Neural progenitor cell (in vitro differentiated cells): ENCODE measurements at regions not wholly inside any gene's neighbourhood (a gene's known extent, or its start where the extent isn't known, plus 50 kb on each side); places are given as distances from the start of the nearest gene placed in this dataset.

Source experiments
- DNase-seq: peaks from one replicate; pipeline ENCODE4 v3.0.0-alpha.2; 2016; ENCODE audit warnings: low spot score
- H2AFZ ChIP-seq: fragments of 200-600 bp; sonication (generic); replicated peaks from 2 replicates; pipeline ENCODE4 v1.6.1; 2016; ENCODE audit warnings: antibody characterized with exemption
- H3F3A ChIP-seq: fragments of 200-600 bp; sonication (generic); 2 replicates; pipeline ENCODE4 v1.6.1; 2016; ENCODE audit warnings: antibody characterized with exemption, low read depth
- H3K27ac ChIP-seq: fragments of 200-600 bp; sonication (generic); 2 replicates; pipeline ENCODE4 v1.5.1; 2016; ENCODE audit warnings: mild to moderate bottlenecking
- H3K27me3 ChIP-seq: fragments of 200-600 bp; sonication (generic); 2 replicates; pipeline ENCODE4 v1.6.1; 2016; ENCODE audit warnings: mild to moderate bottlenecking, moderate library complexity
- H3K36me3 ChIP-seq: fragments of 200-600 bp; sonication (generic); 2 replicates; pipeline ENCODE4 v1.5.1; 2016
- H3K4me1 ChIP-seq: fragments of 200-600 bp; sonication (generic); 2 replicates; pipeline ENCODE4 v1.6.1; 2016; ENCODE audit warnings: mixed run types
- H3K4me2 ChIP-seq: fragments of 200-600 bp; sonication (generic); 2 replicates; pipeline ENCODE4 v1.6.1; 2016
- H3K4me3 ChIP-seq: fragments of 200-600 bp; sonication (generic); 2 replicates; pipeline ENCODE4 v1.5.1; 2016
- H3K79me2 ChIP-seq: fragments of 200-600 bp; sonication (generic); 2 replicates; pipeline ENCODE4 v1.6.1; 2016; ENCODE audit warnings: low read depth
- H3K9ac ChIP-seq: fragments of 200-600 bp; sonication (generic); 2 replicates; pipeline ENCODE4 v1.6.1; 2016
- H3K9me3 ChIP-seq: fragments of 200-600 bp; sonication (generic); 2 replicates; pipeline ENCODE4 v1.5.1; 2016; ENCODE audit warnings: low read depth
- H4K20me1 ChIP-seq: fragments of 200-600 bp; sonication (generic); 2 replicates; pipeline ENCODE4 v1.6.1; 2016; ENCODE audit warnings: low read depth
- H3K27ac Mint-ChIP-seq: 3 replicates; pipeline ENCODE4 v1.8.0; 2021; ENCODE audit warnings: mixed read lengths
- H3K27me3 Mint-ChIP-seq: 2 replicates; pipeline ENCODE4 v1.8.0; 2022; ENCODE audit warnings: low read depth, mild to moderate bottlenecking, inconsistent platforms, moderate library complexity, mixed read lengths; ENCODE audit not compliant: insufficient read depth
- H3K36me3 Mint-ChIP-seq: 3 replicates; pipeline ENCODE4 v1.8.0; 2021; ENCODE audit warnings: mixed read lengths
- H3K4me1 Mint-ChIP-seq: 3 replicates; pipeline ENCODE4 v1.8.0; 2021; ENCODE audit warnings: mixed read lengths
- H3K4me3 Mint-ChIP-seq: 3 replicates; pipeline ENCODE4 v1.8.0; 2021; ENCODE audit warnings: mild to moderate bottlenecking, moderate library complexity, mixed read lengths
- H3K9me3 Mint-ChIP-seq: 3 replicates; pipeline ENCODE4 v1.8.0; 2020; ENCODE audit warnings: mixed read lengths
- CTCF ChIP-seq: fragments of 200-600 bp; sonication (generic); IDR thresholded peaks from 2 replicates; pipeline ENCODE4 v1.5.1; 2017; ENCODE audit warnings: antibody characterized with exemption, mild to moderate bottlenecking
- EZH2 ChIP-seq: fragments of 200-600 bp; sonication (generic); IDR thresholded peaks from 2 replicates; pipeline ENCODE4 v1.6.1; 2017; ENCODE audit warnings: antibody characterized with exemption, mild to moderate bottlenecking, moderate library complexity
- EZH2phosphoT487 ChIP-seq: fragments of 200-600 bp; sonication (generic); IDR thresholded peaks from 2 replicates; pipeline ENCODE4 v1.6.1; 2017; ENCODE audit warnings: antibody characterized with exemption

- Histone ChIP-seq H3K36me3 (no peaks in the 10 kb centered on the region), H2AFZ (no peak overlapping the region), H3K27me3 (no peaks in the 10 kb centered on the region), H3K4me2 (no peak overlapping the region), H3K9ac (no peak overlapping the region), H3K4me1 (peaks cover 16% of the 10 kb centered on the region), H3K9me3 (no peaks in the 10 kb centered on the region), H3K27ac (no peak overlapping the region), H4K20me1 (no peaks in the 10 kb centered on the region), H3F3A (no peaks in the 10 kb centered on the region), H3K79me2 (no peaks in the 10 kb centered on the region), H3K4me3 (no peak overlapping the region)
- H3K4me3 Mint-ChIP-seq: no peak overlapping the region
- H3K36me3 Mint-ChIP-seq: no peaks in the 10 kb centered on the region
- peaks cover 8% of the 10 kb centered on the region for H3K27me3 Mint-ChIP-seq
- no peak for DNase-seq
- no peak overlapping the region for H3K27ac Mint-ChIP-seq
- peaks cover 5% of the 10 kb centered on the region for H3K9me3 Mint-ChIP-seq
- peaks cover 6% of the 10 kb centered on the region for H3K4me1 Mint-ChIP-seq
- TF ChIP-seq CTCF (no peak), EZH2phosphoT487 (no peak), EZH2 (no peak)
These were observed 123.1 kb upstream of the GPR12 start for GRCh38 chr13:26883613-26884257.

GRCh38 chr13:26882731-26883130 lies 122.1 kb upstream of the GPR12 start:
- Mint-ChIP-seq H3K27me3 (peaks cover 8% of the 10 kb centered on the region), H3K9me3 (peaks cover 5% of the 10 kb centered on the region), H3K4me3 (no peak overlapping the region), H3K36me3 (no peaks in the 10 kb centered on the region), H3K4me1 (peaks cover 6% of the 10 kb centered on the region), H3K27ac (no peak overlapping the region)
- no peak overlapping the region for H3K4me3 ChIP-seq
- H3K36me3 ChIP-seq: no peaks in the 10 kb centered on the region
- H3K27ac ChIP-seq: no peak overlapping the region
- DNase-seq: no peak
- no peak overlapping the region for H2AFZ ChIP-seq
- H3K4me2 ChIP-seq: no peak overlapping the region
- TF ChIP-seq EZH2: no peak
- TF ChIP-seq CTCF: no peak
- no peak for TF ChIP-seq EZH2phosphoT487
- H3K4me1 ChIP-seq: peaks cover 16% of the 10 kb centered on the region
- H3F3A ChIP-seq: no peaks in the 10 kb centered on the region
- H3K79me2 ChIP-seq: no peaks in the 10 kb centered on the region
- no peaks in the 10 kb centered on the region for H4K20me1 ChIP-seq
- H3K9ac ChIP-seq: no peak overlapping the region
- no peaks in the 10 kb centered on the region for H3K27me3 ChIP-seq
- H3K9me3 ChIP-seq: no peaks in the 10 kb centered on the region

DNA sequence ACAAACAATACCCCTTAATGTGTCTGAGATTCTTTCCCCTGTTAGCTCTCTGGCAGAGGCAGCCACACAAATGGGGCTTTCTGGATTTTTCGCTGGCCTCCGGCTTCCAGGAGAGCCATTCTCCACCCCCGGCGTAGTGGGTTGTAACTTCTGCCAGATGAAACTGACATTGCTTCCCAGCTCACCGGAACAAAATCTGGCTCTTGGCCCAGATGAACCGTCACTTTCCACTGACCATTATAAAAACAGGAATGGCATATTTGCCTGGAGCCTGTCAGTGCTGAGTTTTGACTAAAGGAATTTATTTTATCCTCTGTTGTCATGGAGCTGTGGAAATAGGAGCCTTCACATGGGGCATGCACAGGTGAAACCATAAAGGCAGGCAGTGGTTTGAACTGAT lies 120.6 kb upstream of the GPR12 start:
- Mint-ChIP-seq H3K9me3 (peaks cover 10% of the 10 kb centered on the region), H3K27ac (no peak overlapping the region), H3K27me3 (peaks cover 10% of the 10 kb centered on the region), H3K4me1 (peaks cover 6% of the 10 kb centered on the region), H3K36me3 (no peaks in the 10 kb centered on the region), H3K4me3 (no peak overlapping the region)
- Histone ChIP-seq H2AFZ (peak overlapping the region; percentile 54), H3K9ac (no peak overlapping the region), H3K36me3 (no peaks in the 10 kb centered on the region), H3K9me3 (no peaks in the 10 kb centered on the region), H4K20me1 (no peaks in the 10 kb centered on the region), H3K27ac (no peak overlapping the region), H3K79me2 (no peaks in the 10 kb centered on the region), H3K27me3 (no peaks in the 10 kb centered on the region), H3K4me2 (peak overlapping the region; percentile 7), H3K4me3 (no peak overlapping the region), H3F3A (no peaks in the 10 kb centered on the region), H3K4me1 (peaks cover 16% of the 10 kb centered on the region)
- DNase-seq: no peak
- TF ChIP-seq EZH2 (no peak), EZH2phosphoT487 (no peak), CTCF (no peak)
